ENCODE measurements at regions not wholly inside any gene's neighbourhood (a gene's known extent, or its start where the extent isn't known, plus 50 kb on each side); places are given as distances from the start of the nearest gene placed in this dataset.

- no peak for DNase-seq (ENCODE audit: low spot score)
These were observed 221.5 kb upstream of the NUDT4 start for GRCh38 chr12:93156086-93156716.

GRCh38 chr12:93157279-93157678 is 220.4 kb upstream of the NUDT4 start:
- no peak for DNase-seq (ENCODE audit: low spot score)

GRCh38 chr12:93158065-93158843 is 219.5 kb upstream of the NUDT4 start:
- no peak for DNase-seq (ENCODE audit: low spot score)

- DNase-seq (ENCODE audit: low spot score): no peak
These were observed 214.3 kb upstream of the NUDT4 start for GRCh38 chr12:93163260-93164036.

- no peak for DNase-seq (ENCODE audit: low spot score)
These were observed 213.4 kb upstream of the NUDT4 start for GRCh38 chr12:93164103-93164880.

GRCh38 chr12:93165384-93165932 is 212.3 kb upstream of the NUDT4 start:
- no peak for DNase-seq (ENCODE audit: low spot score)

- no peak for DNase-seq (ENCODE audit: low spot score)
These were observed 211.0 kb upstream of the NUDT4 start for GRCh38 chr12:93166541-93167307.

GRCh38 chr12:93167331-93167730 is 210.4 kb upstream of the NUDT4 start:
- no peak for DNase-seq (ENCODE audit: low spot score)

GRCh38 chr12:93167841-93168492 is 209.8 kb upstream of the NUDT4 start:
- peak; percentile 42 for DNase-seq (ENCODE audit: low spot score)

- no peak for DNase-seq (ENCODE audit: low spot score)
These were observed 209.0 kb upstream of the NUDT4 start for GRCh38 chr12:93168751-93169150.

- DNase-seq (ENCODE audit: low spot score): no peak
These were observed 208.2 kb upstream of the NUDT4 start for GRCh38 chr12:93169536-93169935.

- DNase-seq (ENCODE audit: low spot score): no peak
These were observed 206.8 kb upstream of the NUDT4 start for GRCh38 chr12:93170928-93171327.

GRCh38 chr12:93173178-93173957 is 204.4 kb upstream of the NUDT4 start:
- no peak for DNase-seq (ENCODE audit: low spot score)

GRCh38 chr12:93174048-93174447 is 203.7 kb upstream of the NUDT4 start:
- no peak for DNase-seq (ENCODE audit: low spot score)

- DNase-seq (ENCODE audit: low spot score): no peak
These were observed 203.3 kb upstream of the NUDT4 start for GRCh38 chr12:93174473-93174872.

- no peak for DNase-seq (ENCODE audit: low spot score)
These were observed 201.6 kb upstream of the NUDT4 start for GRCh38 chr12:93176165-93176564.

GRCh38 chr12:93176610-93177126 is 201.1 kb upstream of the NUDT4 start:
- DNase-seq (ENCODE audit: low spot score): no peak

GRCh38 chr12:93177208-93178153 is 200.2 kb upstream of the NUDT4 start:
- no peak for DNase-seq (ENCODE audit: low spot score)

All from D341Med (cell line).